HG03196 (cell line): ENCODE measurements at regions not wholly inside any gene's neighbourhood (a gene's known extent, or its start where the extent isn't known, plus 50 kb on each side); places are given as distances from the start of the nearest gene placed in this dataset.

Experiments used
- ATAC-seq: cut with Tn5 transposase; IDR thresholded peaks from one replicate; pipeline ENCODE4 v1.9.1; 2021; ENCODE audit not compliant: unreplicated experiment

DNA sequence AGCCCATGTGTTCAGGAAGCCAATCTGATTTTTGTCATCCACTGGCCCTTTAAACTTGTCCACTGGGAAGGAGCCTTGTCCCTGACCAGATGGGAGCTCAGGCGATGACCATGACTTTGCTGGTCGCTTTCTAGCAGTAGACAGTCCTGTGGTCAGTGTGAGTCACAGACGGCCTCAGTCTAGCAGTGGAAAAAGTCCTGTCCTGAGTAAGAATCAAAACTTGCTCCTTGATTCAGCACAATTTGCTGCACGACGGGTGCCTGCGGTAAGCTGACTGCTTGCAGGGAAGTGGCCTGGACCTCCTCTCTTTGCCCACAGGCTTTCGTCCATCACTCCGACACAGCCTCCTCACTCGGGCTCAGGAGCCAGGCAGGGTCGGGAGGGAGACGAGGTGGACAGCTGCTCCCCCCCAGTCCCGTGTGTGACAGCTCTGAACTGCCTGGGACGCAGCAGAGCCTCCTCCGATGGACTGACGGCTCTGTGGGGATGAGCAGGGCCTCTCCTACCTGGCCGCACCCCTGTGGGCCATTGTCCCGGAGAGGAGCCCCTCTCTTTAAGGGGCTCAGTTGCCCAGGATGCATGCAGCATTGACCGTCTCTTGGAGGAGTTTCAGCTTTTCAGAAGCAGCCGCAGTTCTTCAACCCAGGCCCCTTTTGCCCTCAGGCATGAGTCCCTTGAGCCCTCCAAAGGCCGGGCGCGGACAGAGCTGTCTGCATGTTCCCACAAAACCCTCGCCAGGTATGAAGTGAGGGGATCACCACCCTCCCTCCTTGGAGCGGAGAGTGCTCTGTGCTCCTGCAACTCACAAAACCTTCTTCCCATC is 209.2 kb downstream of the ANKRD60 start:
- ATAC-seq, result no peak

DNA sequence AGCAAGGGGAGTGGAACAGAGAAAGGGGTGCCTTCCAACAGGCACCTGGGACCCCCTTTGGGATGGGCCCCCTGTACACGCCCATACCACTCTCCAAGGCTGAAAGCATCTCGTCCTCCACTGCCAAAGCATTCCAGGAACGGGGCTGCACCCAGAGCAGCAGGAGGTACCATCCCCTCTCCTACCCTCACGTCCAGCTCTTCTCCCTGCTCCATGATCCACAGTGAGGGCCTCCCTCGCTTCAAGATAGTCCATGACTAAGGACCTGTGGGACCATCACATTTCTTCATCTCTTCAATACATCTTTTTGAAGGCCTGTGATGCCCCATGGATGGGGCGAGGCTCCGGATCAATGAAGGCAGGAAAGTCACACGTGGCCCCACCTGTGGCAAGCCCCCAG is 209.9 kb downstream of the ANKRD60 start:
- ATAC-seq, result no peak

GRCh38 chr20:58017970-58018530 is 210.4 kb downstream of the ANKRD60 start:
- ATAC-seq, result no peak

DNA sequence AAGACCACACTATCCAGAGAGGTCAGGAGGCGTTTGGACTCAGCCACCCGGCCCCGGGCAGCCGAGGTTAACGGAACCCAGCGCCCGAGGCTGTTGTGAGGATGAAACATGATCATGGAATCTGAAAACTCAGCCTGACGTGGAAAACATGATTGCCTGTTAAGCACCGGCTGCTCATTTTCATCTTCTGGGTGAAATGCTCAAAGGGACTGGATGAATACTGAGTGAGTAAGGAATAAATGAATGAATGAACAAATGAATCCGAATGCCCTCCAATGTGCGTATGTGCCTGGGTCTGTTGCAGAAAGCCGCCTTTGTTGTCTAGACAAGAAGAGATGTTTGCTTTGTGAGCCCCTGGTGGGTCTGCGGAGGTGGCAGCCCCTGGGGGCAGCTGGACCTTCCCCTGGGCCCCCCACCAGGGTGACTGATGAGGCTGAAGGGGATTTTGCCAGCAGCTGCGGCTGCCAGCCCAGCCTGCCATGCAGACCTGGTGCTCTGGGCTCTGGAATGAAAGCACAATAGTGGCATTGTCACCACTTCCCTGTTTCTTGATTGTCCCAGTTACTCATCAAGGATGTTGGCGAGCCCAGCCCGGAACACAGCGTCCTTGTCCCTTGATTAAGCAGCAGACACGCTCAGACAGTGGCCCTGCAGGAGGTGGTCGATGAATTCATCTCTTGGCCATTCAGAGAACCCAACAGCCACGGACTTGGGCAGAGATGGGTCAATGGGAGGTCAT is 211.1 kb downstream of the ANKRD60 start:
- no peak for ATAC-seq

- no peak for ATAC-seq
Measured at GRCh38 chr20:58016779-58017178, 211.7 kb downstream of the ANKRD60 start.

DNA sequence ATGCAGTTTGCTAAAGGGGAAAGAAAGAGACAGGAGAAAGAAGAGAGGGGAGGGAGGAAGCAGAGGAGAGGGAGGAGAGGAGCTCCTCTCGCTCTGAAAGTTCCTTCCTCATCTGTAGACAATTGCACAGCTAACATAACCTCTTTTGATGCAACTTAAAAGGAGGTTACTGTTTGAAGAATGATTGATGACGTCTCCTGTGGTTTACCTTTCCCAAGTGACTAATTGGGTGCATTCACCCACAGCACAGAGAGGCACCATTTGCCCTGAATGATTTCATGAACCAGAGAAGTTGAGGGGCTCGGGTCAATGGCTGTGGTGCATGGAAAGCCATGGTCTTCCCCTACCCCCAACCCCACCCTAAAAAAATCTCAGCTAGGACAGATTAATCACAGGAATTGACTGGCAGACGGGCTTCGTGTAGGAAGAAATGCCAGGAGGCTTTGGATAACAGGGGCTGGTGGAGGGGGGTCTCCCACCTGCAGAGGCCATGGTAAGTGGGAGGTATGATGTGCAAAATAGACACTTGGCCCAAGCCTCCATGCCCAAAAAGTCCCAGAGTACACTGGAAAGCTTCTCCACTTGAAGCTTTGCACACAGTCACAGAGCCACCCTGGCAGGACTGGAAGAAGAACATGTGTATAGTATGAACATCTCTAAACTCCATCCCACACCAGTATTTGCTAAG is 213.7 kb downstream of the ANKRD60 start:
- no peak for ATAC-seq

- ATAC-seq, result no peak
Measured at GRCh38 chr20:58012731-58013510, 215.5 kb downstream of the ANKRD60 start.

GRCh38 chr20:58011947-58012610 is 216.4 kb downstream of the ANKRD60 start:
- no peak for ATAC-seq

GRCh38 chr20:58011106-58011946 is 217.1 kb downstream of the ANKRD60 start:
- no peak for ATAC-seq

- no peak for ATAC-seq
Measured at GRCh38 chr20:58010666-58011065, 217.8 kb downstream of the ANKRD60 start.

DNA sequence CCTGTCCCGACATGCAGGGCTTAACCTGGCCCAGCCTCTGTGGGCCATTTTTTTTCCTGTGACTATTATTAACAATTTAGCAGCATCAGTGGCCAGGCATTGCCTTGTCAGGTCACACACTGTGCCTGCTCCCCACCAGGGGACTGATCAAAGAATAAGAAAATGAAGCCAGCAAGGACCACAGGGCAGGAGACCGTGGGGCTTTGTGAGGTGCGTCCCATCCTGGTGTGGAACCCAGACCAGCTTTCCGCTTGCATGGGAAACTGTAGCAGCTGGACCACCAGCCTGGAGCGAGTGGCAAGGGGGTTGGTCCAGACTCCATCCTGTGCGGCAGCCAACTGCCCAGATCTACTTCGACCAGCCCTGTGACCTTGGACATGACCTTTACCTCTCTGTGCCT is 218.3 kb downstream of the ANKRD60 start:
- ATAC-seq, result no peak

GRCh38 chr20:58008866-58009265 is 219.6 kb downstream of the ANKRD60 start:
- ATAC-seq, result no peak

GRCh38 chr20:58008413-58008812 is 220.0 kb downstream of the ANKRD60 start:
- no peak for ATAC-seq

DNA sequence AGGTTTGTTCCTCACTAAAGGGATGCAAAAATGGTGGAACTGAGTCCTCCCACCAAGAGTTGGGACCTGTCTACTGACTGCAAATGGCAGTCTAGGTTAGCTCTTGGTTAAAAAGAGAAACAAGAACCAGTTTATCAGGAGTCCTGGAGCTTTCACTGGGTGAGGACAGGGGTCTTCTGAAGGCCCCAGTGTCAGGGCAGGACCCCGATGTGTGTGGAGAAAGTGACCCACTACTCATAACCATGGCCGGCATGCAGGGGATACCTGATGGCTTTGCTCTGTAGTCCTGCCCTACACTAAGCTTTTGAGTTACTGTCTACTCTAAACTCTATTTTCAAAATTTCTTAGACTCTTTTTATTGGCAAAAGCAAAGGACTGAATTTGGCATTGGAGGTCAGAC is 220.5 kb downstream of the ANKRD60 start:
- ATAC-seq, result no peak

- ATAC-seq, result no peak
Measured at GRCh38 chr20:58006346-58007316, 221.8 kb downstream of the ANKRD60 start.

- no peak for ATAC-seq
Measured at GRCh38 chr20:58005581-58006345, 222.7 kb downstream of the ANKRD60 start.

DNA sequence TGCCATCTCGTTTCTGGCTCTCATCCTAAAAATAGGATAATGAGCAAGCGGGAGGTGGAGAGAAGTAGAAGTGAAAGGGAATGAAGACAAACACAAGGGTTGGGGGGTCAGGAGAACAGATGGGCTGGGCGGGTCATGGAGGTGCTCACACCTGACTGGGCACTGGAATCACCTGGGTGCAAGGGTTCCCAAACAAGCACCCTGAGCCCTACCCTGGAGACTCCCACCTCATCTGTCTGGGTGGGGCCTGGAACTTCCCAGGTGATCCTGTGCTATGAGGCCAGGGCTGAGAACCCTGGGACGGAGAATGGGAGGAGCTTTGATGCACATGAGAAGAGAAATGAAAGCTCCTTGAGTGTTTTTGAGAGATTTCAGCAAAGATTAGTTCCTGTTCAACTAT is 223.6 kb downstream of the ANKRD60 start:
- ATAC-seq, result no peak
